Ishikawa (cell line): ENCODE measurements at regions not wholly inside any gene's neighbourhood (a gene's known extent, or its start where the extent isn't known, plus 50 kb on each side); places are given as distances from the start of the nearest gene placed in this dataset.

Experiments used
- CEBPB ChIP-seq: IDR thresholded peaks from 2 replicates; pipeline ENCODE4 v1.6.1; 2012
- CREB1 ChIP-seq: IDR thresholded peaks from 2 replicates; pipeline ENCODE4 v1.6.1; 2012; ENCODE audit warnings: low read depth
- EGR1 ChIP-seq: IDR thresholded peaks from 2 replicates; pipeline ENCODE4 v1.6.1; 2012
- EP300 ChIP-seq: IDR thresholded peaks from 2 replicates; pipeline ENCODE4 v1.6.1; 2012; ENCODE audit warnings: borderline replicate concordance
- FOXM1 ChIP-seq: IDR thresholded peaks from 2 replicates; pipeline ENCODE4 v1.6.1; 2012; ENCODE audit warnings: low read depth, borderline replicate concordance
- NFIC ChIP-seq: IDR thresholded peaks from 2 replicates; pipeline ENCODE4 v1.6.1; 2012
- RAD21 ChIP-seq: IDR thresholded peaks from 2 replicates; pipeline ENCODE4 v1.6.1; 2012; ENCODE audit warnings: low read depth
- TAF1 ChIP-seq: IDR thresholded peaks from 2 replicates; pipeline ENCODE4 v1.6.1; 2012; ENCODE audit warnings: low read depth, mild to moderate bottlenecking
- TCF12 ChIP-seq: IDR thresholded peaks from 2 replicates; pipeline ENCODE4 v1.6.1; 2012; ENCODE audit warnings: low read depth
- TEAD4 ChIP-seq: IDR thresholded peaks from 2 replicates; pipeline ENCODE4 v1.6.1; 2012
- YY1 ChIP-seq: IDR thresholded peaks from 2 replicates; pipeline ENCODE4 v1.6.1; 2012; ENCODE audit warnings: low read depth
- ZBTB7A ChIP-seq: IDR thresholded peaks from 2 replicates; pipeline ENCODE4 v1.6.1; 2012; ENCODE audit warnings: low read depth
- TF ChIP-seq, protein P1 (sequence below): IDR thresholded peaks from 2 replicates; pipeline ENCODE4 v1.6.1; 2012; ENCODE audit warnings: low read depth, mild to moderate bottlenecking
- TF ChIP-seq, protein P2 (sequence below): IDR thresholded peaks from 2 replicates; pipeline ENCODE4 v1.6.1; 2012
- TF ChIP-seq, protein P3 (sequence below): IDR thresholded peaks from 2 replicates; pipeline ENCODE4 v1.6.1; 2012

DNA sequence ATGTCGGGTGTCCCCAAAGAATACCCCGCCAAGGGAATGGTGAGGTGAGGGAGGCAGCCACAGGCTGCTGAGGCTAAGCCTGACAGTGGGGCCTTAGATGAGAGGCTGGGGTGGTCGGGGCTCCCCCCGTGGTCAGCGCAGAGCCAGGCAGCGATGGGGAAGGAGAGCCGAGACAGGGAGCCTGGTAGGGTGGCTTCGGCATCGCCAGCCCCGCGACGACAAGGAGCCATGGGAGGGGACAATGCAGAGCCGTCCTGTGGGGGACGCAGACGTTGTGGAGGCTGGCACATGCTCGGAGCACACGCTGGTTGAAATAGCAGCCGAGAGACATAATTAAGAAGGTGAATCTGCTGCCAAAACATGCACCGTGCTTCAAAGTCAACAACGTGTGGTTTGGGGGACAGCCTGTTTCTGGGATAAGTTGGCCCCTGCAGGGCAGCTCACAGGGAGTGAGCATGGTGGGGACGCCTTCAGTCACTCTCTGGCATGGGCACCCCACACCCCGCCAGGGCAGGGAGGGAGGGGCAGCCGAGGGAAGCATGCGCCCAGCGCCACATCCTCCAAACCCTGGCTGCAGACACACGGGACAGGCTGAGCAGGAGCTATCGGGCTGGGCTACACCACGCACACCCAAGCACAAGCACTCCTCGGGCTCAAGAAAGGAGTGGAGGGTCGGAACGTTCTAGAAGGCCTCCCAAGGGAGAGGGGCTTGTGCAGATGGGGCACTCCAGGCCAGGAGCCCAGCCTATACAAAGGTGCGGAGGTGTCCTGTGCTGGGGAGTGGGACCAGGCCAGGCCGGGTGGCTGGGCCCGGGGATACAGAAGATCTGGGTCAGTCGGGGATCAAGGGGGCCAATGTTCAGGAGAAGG lies 66.6 kb upstream of the C14orf180 start:
- TF ChIP-seq EP300: no peak
- no peak for TF ChIP-seq ZBTB7A
- no peak for TF ChIP-seq YY1
- TF ChIP-seq, protein P1, sequence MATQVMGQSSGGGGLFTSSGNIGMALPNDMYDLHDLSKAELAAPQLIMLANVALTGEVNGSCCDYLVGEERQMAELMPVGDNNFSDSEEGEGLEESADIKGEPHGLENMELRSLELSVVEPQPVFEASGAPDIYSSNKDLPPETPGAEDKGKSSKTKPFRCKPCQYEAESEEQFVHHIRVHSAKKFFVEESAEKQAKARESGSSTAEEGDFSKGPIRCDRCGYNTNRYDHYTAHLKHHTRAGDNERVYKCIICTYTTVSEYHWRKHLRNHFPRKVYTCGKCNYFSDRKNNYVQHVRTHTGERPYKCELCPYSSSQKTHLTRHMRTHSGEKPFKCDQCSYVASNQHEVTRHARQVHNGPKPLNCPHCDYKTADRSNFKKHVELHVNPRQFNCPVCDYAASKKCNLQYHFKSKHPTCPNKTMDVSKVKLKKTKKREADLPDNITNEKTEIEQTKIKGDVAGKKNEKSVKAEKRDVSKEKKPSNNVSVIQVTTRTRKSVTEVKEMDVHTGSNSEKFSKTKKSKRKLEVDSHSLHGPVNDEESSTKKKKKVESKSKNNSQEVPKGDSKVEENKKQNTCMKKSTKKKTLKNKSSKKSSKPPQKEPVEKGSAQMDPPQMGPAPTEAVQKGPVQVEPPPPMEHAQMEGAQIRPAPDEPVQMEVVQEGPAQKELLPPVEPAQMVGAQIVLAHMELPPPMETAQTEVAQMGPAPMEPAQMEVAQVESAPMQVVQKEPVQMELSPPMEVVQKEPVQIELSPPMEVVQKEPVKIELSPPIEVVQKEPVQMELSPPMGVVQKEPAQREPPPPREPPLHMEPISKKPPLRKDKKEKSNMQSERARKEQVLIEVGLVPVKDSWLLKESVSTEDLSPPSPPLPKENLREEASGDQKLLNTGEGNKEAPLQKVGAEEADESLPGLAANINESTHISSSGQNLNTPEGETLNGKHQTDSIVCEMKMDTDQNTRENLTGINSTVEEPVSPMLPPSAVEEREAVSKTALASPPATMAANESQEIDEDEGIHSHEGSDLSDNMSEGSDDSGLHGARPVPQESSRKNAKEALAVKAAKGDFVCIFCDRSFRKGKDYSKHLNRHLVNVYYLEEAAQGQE: no peak
- TF ChIP-seq EGR1: no peak
- no peak for TF ChIP-seq TCF12
- no peak for TF ChIP-seq NFIC
- TF ChIP-seq, protein P2, sequence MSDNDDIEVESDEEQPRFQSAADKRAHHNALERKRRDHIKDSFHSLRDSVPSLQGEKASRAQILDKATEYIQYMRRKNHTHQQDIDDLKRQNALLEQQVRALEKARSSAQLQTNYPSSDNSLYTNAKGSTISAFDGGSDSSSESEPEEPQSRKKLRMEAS: no peak
- no peak for TF ChIP-seq FOXM1
- TF ChIP-seq CREB1: no peak
- TF ChIP-seq TAF1: no peak

DNA sequence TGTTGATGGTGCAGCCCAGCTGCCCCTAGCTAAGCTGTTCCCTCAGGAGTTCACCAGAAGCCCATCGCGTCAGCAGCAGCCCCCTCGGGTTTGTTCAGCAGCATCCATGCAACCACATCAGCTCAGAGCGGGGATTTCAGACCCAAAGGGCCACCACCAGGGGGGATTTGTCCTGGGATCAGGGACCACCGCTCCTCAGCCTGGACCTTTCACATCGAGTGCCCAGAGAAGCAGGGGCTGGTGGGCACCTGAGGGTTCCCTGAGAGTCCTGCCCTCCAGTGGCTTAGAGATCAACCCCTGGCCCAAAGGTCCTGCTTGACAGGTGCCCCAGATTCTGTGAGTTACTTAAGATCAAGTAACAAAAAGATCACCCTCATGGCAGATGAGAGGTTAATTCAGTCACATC lies 65.9 kb upstream of the C14orf180 start:
- TF ChIP-seq, protein P1: no peak
- TF ChIP-seq TCF12: no peak
- TF ChIP-seq YY1: no peak
- no peak for TF ChIP-seq FOXM1
- TF ChIP-seq, protein P3, sequence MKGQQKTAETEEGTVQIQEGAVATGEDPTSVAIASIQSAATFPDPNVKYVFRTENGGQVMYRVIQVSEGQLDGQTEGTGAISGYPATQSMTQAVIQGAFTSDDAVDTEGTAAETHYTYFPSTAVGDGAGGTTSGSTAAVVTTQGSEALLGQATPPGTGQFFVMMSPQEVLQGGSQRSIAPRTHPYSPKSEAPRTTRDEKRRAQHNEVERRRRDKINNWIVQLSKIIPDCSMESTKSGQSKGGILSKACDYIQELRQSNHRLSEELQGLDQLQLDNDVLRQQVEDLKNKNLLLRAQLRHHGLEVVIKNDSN: no peak
- no peak for TF ChIP-seq TEAD4
- TF ChIP-seq TAF1: no peak
- no peak for TF ChIP-seq ZBTB7A

DNA sequence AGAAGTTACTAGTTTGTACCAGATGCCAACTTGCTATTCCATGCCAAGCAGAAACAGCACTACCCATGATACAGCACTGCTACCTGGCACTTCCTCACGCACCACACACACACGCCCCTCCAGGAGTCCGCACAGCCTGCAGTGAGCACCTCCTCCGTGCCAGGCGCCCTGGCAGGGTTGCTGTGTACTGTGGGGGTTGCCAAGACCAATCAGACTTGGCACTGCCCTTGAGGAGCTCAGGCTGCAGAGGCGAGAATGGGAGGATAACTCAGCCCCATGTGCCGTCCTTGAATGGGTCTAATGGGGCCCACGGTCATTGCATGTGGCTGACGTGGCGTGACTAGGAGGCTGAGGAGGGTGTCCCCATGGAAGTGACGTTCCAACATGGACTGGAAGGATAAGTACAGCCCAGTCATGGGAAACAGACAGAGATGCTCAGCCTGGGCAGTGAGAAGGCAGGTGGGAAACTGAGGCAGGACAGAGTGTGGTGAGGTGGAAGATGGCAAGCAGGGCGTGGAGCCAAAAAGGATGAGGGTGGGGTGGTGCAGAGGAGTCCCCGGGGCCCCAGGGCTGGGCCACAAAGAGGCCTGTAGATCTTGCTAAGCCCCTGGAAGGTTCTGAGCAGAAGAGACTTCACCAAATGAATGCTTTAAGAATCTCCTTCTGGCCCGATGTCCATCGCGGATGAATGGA lies 65.3 kb upstream of the C14orf180 start:
- TF ChIP-seq EP300 (no peak), TAF1 (no peak), TEAD4 (no peak), FOXM1 (no peak)

DNA sequence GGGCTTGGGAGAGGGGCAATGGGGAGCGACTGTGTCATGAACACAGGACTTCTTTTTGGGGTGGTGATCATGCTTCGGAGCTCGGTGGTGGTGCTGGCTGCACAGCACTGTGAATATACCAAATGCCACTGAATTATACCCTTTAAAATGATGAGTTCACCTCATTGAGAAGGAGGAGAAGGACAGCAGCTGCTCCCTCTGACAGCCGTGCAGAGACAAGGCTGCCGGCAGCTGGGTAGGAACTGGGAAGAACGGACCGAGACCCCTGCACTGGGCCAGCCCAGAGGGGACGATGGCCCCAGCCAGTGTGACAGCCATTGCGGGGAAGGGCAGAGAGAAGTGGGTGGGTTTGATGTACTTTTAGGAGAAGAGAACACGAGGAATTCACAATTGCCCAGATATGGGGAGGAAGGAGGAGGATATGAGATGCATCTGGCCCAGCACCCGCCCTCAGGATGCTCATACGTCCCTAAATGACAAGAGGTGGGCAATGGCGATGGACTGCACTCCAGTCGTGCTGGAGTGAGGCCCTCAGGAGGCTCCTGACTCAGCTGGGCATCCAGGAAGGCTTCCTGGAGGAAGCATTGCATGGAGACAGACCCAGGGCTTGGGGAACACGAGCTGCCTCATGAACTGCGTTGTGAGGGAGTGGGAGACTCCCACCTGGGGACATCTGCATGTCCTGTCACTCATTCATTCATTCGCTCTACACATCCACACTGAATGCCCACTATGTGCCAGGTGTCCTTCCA lies 64.3 kb upstream of the C14orf180 start:
- TF ChIP-seq TCF12: no peak
- TF ChIP-seq, protein P3: no peak
- TF ChIP-seq, protein P2: no peak
- no peak for TF ChIP-seq FOXM1
- TF ChIP-seq, protein P1: no peak
- no peak for TF ChIP-seq EP300
- no peak for TF ChIP-seq RAD21
- no peak for TF ChIP-seq EGR1
- TF ChIP-seq CEBPB: no peak
